GM12892 (cell line): ENCODE measurements at regions not wholly inside any gene's neighbourhood (a gene's known extent, or its start where the extent isn't known, plus 50 kb on each side); places are given as distances from the start of the nearest gene placed in this dataset.

Experiments
- POLR2A ChIP-seq: IDR thresholded peaks from 2 replicates; pipeline ENCODE4 v1.6.1; 2011; ENCODE audit warnings: low read depth, low read length, control low read depth
- POLR2AphosphoS5 ChIP-seq: IDR thresholded peaks from 2 replicates; pipeline ENCODE4 v1.6.1; 2011; ENCODE audit warnings: low read depth, low read length, control low read depth
- TAF1 ChIP-seq: IDR thresholded peaks from 2 replicates; pipeline ENCODE4 v1.6.1; 2011; ENCODE audit warnings: low read depth, mild to moderate bottlenecking, control low read depth, low read length, borderline replicate concordance

GRCh38 chr4:186002853-186003252, 66.1 kb upstream of the TLR3 start:
- no peak for TF ChIP-seq POLR2A
- TF ChIP-seq TAF1, result no peak
- no peak for TF ChIP-seq POLR2AphosphoS5
